BJ (cell line): ENCODE measurements at regions not wholly inside any gene's neighbourhood (a gene's known extent, or its start where the extent isn't known, plus 50 kb on each side); places are given as distances from the start of the nearest gene placed in this dataset.

Experiments
- CTCF ChIA-PET: fragments of 350-600 bp; formaldehyde crosslinking; extraction: SDS; loops from one replicate; lab custom pipeline; 2021; ENCODE audit warnings: antibody characterized with exemption, inconsistent platforms; lab: Yijun Ruan, JAX
- POLR2A ChIA-PET: fragments of 300-600 bp; sonication (Branson Sonifier 250); formaldehyde crosslinking; extraction: SDS; loops from one replicate; lab custom pipeline; 2021; ENCODE audit warnings: antibody characterized with exemption; lab: Charles Lee
- DNase-seq: peaks from one replicate; pipeline ENCODE4 v3.0.0-alpha.2; 2011; ENCODE audit warnings: low read depth
- H3K27me3 ChIP-seq: 2 replicates; pipeline ENCODE4 v1.6.0; 2011; ENCODE audit warnings: low read length; ENCODE audit not compliant: control insufficient read depth, insufficient read depth
- H3K36me3 ChIP-seq: 2 replicates; pipeline ENCODE4 v1.5.1; 2011; ENCODE audit warnings: low read length; ENCODE audit not compliant: control insufficient read depth, insufficient read depth
- H3K4me3 ChIP-seq: 2 replicates; pipeline ENCODE4 v1.5.1; 2011; ENCODE audit warnings: low read depth, mild to moderate bottlenecking, control low read depth, low read length
- TF ChIP-seq, protein P1 (sequence below): IDR thresholded peaks from 2 replicates; pipeline ENCODE4 v1.5.1; 2011; ENCODE audit warnings: low read depth, mild to moderate bottlenecking, control low read depth, inconsistent platforms, low read length, moderate library complexity; ENCODE audit not compliant: insufficient read depth

DNA sequence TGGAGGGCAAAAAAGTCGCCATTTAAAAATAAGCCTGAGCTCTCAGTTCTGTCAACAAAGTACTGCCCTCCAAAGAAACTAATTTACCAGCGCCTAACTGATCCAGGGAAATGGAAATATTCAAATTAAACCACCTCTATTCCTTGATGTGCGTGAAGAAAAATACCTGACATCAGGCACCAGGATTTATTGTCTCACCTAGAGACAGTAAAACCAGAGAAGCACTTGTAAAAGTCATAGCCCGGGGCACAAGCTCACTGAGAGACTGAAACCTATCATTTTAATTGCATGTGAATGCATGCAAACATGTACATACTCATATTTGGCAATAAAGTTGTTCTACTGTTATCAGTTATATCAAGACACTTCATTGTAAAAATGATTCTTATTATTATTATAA lies 147.3 kb upstream of the VSTM2A start:
- DNase-seq, result no peak
- ChIA-PET CTCF (interaction anchor here (0.7 kb wide), 1 partner anchor 141 kb away, joined by 3 read pairs; no protein-coding TSS in a partner anchor), POLR2A (no interaction called here)
- Histone ChIP-seq H3K27me3 (no peaks in the 10 kb centered on the region), H3K36me3 (no peaks in the 10 kb centered on the region), H3K4me3 (no peak overlapping the region)
- TF ChIP-seq, protein P1, sequence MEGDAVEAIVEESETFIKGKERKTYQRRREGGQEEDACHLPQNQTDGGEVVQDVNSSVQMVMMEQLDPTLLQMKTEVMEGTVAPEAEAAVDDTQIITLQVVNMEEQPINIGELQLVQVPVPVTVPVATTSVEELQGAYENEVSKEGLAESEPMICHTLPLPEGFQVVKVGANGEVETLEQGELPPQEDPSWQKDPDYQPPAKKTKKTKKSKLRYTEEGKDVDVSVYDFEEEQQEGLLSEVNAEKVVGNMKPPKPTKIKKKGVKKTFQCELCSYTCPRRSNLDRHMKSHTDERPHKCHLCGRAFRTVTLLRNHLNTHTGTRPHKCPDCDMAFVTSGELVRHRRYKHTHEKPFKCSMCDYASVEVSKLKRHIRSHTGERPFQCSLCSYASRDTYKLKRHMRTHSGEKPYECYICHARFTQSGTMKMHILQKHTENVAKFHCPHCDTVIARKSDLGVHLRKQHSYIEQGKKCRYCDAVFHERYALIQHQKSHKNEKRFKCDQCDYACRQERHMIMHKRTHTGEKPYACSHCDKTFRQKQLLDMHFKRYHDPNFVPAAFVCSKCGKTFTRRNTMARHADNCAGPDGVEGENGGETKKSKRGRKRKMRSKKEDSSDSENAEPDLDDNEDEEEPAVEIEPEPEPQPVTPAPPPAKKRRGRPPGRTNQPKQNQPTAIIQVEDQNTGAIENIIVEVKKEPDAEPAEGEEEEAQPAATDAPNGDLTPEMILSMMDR, result no peak

DNA sequence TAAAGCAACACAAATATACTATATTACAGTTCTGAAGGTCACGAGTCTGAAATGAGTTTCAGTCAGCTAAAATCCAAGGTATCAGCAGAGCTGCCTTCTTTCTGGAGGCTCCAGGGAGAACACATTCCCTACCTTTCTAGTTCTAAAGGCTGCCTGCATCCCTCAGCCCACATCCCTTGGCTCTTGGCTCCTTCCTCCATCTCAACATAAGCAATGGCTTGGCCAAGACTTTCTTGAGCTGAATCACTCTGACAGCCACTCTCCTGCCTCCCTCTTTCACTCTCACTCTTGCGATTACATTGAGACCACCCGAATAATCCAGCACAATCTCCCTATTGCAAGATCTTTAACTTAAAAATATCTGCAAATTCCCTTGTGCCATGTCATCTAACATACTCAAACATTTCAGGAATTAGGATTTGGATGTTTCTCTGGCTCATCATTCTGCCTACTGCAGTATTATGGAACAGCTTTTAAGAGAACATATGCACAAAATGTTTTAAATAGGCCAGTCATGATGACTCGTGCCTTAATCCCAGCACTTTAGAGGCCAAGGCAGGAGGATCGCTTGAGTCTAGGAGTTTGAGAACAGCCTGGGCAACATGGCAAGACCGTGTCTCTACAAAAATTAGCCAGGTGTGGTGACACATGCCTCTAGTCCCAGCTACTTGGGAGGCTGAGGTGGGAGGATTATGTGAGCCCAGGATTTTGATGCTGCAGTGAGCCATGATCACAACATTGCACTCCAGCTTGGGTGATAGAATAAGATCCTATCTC lies 144.2 kb upstream of the VSTM2A start:
- TF ChIP-seq, protein P1, result no peak
- DNase-seq, result no peak
- CTCF ChIA-PET, result interaction anchor here (1.1 kb wide), 1 partner anchor 14 kb away, joined by 3 read pairs; no protein-coding TSS in a partner anchor
- H3K27me3 ChIP-seq, result no peaks in the 10 kb centered on the region
- H3K36me3 ChIP-seq, result no peaks in the 10 kb centered on the region
- H3K4me3 ChIP-seq, result no peak overlapping the region
- POLR2A ChIA-PET, result no interaction called here

DNA sequence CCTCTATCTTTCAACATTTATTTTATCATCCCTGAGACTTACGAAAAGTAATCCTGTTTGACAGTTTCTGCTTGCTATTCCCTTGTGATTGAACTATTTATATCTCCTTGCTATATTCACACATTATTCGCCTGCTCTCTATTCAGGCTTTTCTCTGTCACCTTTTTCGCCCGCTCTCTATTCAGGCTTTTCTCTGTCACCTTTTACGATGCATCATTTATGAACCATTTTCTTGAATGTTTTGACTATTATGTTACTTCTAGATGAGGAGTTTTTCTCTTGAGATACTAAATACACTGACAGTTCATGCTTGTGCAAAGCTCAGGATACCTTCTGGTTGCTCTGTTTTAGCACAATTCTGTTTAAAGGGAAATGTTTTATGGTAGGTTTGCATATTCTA lies 143.3 kb upstream of the VSTM2A start:
- no peak overlapping the region for H3K4me3 ChIP-seq
- no peak for DNase-seq
- H3K36me3 ChIP-seq, result no peaks in the 10 kb centered on the region
- ChIA-PET POLR2A (no interaction called here), CTCF (no interaction called here)
- TF ChIP-seq, protein P1, result no peak
- H3K27me3 ChIP-seq, result no peaks in the 10 kb centered on the region

DNA sequence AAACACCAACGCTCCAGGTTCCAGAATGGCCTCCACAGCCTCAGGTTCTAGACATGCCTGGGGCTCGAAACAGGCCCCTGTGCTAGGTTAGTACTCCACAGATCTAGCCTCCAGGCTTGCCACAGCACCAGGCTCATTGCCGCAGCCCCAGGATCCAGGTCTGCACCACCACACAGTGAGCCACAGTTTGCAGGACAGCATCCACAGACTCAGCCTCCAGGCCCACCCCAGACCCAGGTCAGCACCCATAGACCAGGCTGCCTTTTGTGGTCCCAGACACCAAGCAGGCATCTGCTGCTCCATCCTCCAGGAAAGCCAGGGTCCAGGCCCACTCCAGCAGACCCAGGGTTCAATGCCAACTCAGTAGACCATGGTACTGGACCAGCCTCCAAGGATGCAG lies 132.3 kb upstream of the VSTM2A start:
- no peak overlapping the region for H3K4me3 ChIP-seq
- POLR2A ChIA-PET, result no interaction called here
- TF ChIP-seq, protein P1, result no peak
- CTCF ChIA-PET, result no interaction called here
- no peak for DNase-seq
- no peaks in the 10 kb centered on the region for H3K36me3 ChIP-seq
- no peaks in the 10 kb centered on the region for H3K27me3 ChIP-seq

DNA sequence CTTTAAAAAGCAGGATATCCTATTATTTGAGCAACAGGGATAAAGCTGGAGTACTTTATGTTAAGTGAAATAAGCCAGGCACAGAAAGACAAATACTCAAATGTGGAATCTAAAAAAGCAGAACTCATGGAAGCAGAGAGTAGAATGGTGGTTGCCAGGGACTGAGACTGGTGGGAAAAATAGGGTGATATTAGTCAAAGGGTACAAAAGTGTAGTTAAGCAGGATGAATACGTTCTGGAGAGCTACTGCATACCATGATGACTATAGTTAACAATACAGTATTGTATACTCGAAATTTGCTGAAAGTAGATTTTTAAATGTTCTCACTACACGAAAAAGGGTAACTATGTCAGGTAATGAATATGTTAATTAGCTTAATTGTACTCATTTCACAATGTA lies 125.5 kb upstream of the VSTM2A start:
- Histone ChIP-seq H3K4me3 (no peak overlapping the region), H3K27me3 (no peaks in the 10 kb centered on the region), H3K36me3 (no peaks in the 10 kb centered on the region)
- ChIA-PET CTCF (no interaction called here), POLR2A (no interaction called here)
- no peak for DNase-seq
- TF ChIP-seq, protein P1, result no peak
